Ovary (tissue), 7 donors: ENCODE measurements at regions not wholly inside any gene's neighbourhood (a gene's known extent, or its start where the extent isn't known, plus 50 kb on each side); places are given as distances from the start of the nearest gene placed in this dataset.

Experiments used
- DNase-seq, 5 donors: peaks; one replicate each; pipeline ENCODE4 v3.0.0-alpha.2; 2019 to 2020
- H3K27ac ChIP-seq, 2 donors: fragments of 200-600 bp; one replicate each; pipeline versions ENCODE4 v1.5.1 to v1.8.0; 2019 to 2022
- H3K27me3 ChIP-seq: fragments of 200-600 bp; one replicate; pipeline ENCODE4 v1.8.0; 2022
- H3K36me3 ChIP-seq: fragments of 200-600 bp; sonication (generic); one replicate; pipeline ENCODE4 v1.5.1; 2019
- H3K4me1 ChIP-seq: one replicate; pipeline ENCODE4 v1.8.1; 2013; ENCODE audit warnings: mild to moderate bottlenecking, moderate library complexity; ENCODE audit not compliant: insufficient read depth
- H3K4me3 ChIP-seq: fragments of 200-600 bp; sonication (generic); one replicate; pipeline ENCODE4 v1.5.1; 2017
- H3K9me3 ChIP-seq, 2 donors: fragments of 200-600 bp in 1 of 2; sonication (generic) in 1 of 2; one replicate each; pipeline versions ENCODE4 v1.5.1 to v1.8.1; 2013 to 2019; ENCODE audit warnings: mild to moderate bottlenecking in 1 of 2, moderate library complexity in 1 of 2
- EP300 ChIP-seq: sonication (generic); formaldehyde crosslinking; IDR thresholded peaks from one replicate; pipeline ENCODE4 v1.6.1; 2017; ENCODE audit warnings: antibody characterized with exemption
- POLR2A ChIP-seq: fragments of 450-650 bp; IDR thresholded peaks from one replicate; pipeline ENCODE4 v1.6.1; 2017; ENCODE audit warnings: antibody characterized with exemption, mild to moderate bottlenecking, moderate library complexity
- WGBS, 3 donors: extraction: QIAGEN DNeasy Blood & Tissue Kit in 1 of 3; methylation state at CpG; one replicate each; pipeline versions ENCODE4 v1.1.5 to v1.1.7; 2013 to 2017; 5-methylcytosine and 5-hydroxymethylcytosine counted together
- intact Hi-C, 4 donors: fragments of 100-400 bp; cut with DNase I; formaldehyde crosslinking; loops; one replicate each; pipeline versions ENCODE4 v1.11.0 to v1.15.1; 2022 to 2023
- TF ChIP-seq, protein P1 (sequence below), 3 donors: fragments of 450-650 bp in 2 of 3; fragments of 200-600 bp in 1 of 3; IDR thresholded peaks; one replicate each; pipeline versions ENCODE4 v1.5.1 to v1.8.0; 2016 to 2022; ENCODE audit warnings: antibody characterized with exemption in 3 of 3, mild to moderate bottlenecking in 1 of 3
- donor health status: DM: no; HTN: no; CAD: no; lungs with moderate emphysema.
- donor health status: DM: no; HTN: no; CAD: no.
- donor health status: Bipolar disorder and iron deficiency.
- donor health status: DM: no; HTN: no; CAD: no.
- donor health status: DM: yes; HTN: yes; CAD: no.

DNA sequence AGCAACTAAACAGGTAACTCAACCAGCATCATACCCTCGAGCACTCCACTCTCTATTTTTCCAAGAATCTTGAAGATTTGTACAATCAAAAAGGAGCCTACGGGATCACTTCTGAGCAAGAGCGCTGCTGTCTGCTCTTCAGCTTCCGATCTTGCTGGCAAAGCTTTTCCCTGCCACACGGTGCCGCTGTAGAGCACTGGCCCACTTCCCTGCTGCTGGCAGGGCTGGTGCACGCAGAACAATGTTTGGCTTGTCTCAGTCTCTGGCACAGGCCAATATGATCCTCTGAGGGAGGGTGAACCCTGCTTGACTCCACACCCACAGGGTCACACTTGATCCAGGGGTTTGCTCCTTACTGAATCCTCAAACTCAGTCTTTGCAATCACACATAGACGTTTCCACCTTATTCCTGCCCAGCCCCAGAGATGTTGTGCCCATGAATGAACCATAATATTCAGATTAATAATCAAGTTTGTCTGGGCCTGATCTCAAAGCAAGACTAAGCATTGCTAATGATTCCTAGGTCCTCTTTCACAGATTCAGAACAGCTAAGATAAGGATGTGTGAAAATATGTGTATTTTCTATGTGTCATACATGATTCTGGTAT, 536.6 kb downstream of the SOX6 start:
- TF ChIP-seq, protein P1, sequence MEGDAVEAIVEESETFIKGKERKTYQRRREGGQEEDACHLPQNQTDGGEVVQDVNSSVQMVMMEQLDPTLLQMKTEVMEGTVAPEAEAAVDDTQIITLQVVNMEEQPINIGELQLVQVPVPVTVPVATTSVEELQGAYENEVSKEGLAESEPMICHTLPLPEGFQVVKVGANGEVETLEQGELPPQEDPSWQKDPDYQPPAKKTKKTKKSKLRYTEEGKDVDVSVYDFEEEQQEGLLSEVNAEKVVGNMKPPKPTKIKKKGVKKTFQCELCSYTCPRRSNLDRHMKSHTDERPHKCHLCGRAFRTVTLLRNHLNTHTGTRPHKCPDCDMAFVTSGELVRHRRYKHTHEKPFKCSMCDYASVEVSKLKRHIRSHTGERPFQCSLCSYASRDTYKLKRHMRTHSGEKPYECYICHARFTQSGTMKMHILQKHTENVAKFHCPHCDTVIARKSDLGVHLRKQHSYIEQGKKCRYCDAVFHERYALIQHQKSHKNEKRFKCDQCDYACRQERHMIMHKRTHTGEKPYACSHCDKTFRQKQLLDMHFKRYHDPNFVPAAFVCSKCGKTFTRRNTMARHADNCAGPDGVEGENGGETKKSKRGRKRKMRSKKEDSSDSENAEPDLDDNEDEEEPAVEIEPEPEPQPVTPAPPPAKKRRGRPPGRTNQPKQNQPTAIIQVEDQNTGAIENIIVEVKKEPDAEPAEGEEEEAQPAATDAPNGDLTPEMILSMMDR (IDR thresholded peaks at IDR 0.05), result peak in 1 of 3 donors; percentile 14
- TF ChIP-seq EP300, result no peak
- Histone ChIP-seq H3K27me3 (no peaks in the 10 kb centered on the region), H3K9me3 (no peaks in the 10 kb centered on the region), H3K27ac (no peak overlapping the region), H3K36me3 (no peaks in the 10 kb centered on the region), H3K4me1 (peaks cover 2% of the 10 kb centered on the region), H3K4me3 (no peak overlapping the region)
- DNase-seq, result peak; percentile 13 to 68 (median 33)
- 37 to 40% (median 39%) methylated on average over 8 of the region's 8 CpGs for WGBS, 3 donors
- intact Hi-C loops, result no loop called here

DNA sequence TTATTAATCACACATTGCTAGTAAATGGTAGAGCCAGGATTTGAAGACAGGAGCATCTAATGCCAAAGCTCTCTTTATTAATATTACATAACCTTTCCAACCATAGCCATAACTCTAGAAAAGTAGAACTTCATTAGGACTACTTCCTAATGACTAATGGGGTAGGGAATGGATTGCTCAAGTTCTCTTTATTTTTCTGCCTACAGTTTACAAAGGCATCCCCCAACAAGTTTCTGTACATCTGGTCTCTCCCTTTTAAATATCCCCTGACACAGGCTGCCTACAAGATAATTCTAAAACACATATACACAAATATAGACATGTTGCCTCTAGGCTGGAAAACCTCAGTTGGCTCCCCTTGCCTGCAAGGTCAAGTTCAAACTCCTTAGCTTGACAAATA, 534.9 kb downstream of the SOX6 start:
- intact Hi-C loops, result no loop called here
- Histone ChIP-seq H3K9me3 (no peaks in the 10 kb centered on the region), H3K27me3 (no peaks in the 10 kb centered on the region), H3K27ac (no peak overlapping the region), H3K4me1 (no peaks in the 10 kb centered on the region), H3K4me3 (no peak overlapping the region), H3K36me3 (no peaks in the 10 kb centered on the region)
- no peak for TF ChIP-seq POLR2A
- TF ChIP-seq, protein P1 (IDR thresholded peaks at IDR 0.05), result no peak
- no peak for DNase-seq

DNA sequence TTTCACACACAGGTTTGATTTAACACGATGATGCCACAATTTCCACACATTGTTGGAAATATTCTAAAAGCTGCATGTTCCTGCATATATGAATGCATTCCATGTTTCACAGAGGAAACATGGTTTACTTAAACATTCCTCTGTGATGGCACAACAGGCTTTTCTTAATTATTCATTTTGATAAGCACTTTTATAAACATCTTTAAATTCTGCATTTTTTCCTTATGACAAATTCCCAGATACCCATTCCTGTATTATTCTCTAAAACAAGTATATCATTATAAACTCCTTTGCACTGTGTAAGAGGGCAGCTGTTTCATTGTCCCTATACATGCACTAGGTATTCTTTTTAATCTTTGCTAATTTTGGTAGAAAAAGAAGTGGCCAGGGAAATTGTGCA, 532.3 kb downstream of the SOX6 start:
- Histone ChIP-seq H3K36me3 (no peaks in the 10 kb centered on the region), H3K9me3 (no peaks in the 10 kb centered on the region), H3K27me3 (no peaks in the 10 kb centered on the region), H3K4me1 (no peaks in the 10 kb centered on the region), H3K27ac (no peak overlapping the region), H3K4me3 (no peak overlapping the region)
- intact Hi-C loops, result no loop called here
- TF ChIP-seq EP300 (no peak), POLR2A (no peak)
- TF ChIP-seq, protein P1 (IDR thresholded peaks at IDR 0.05), result no peak
- no peak for DNase-seq
- 68 to 87% (median 73%) methylated on average over 1 of the region's 1 CpG for WGBS, 3 donors

DNA sequence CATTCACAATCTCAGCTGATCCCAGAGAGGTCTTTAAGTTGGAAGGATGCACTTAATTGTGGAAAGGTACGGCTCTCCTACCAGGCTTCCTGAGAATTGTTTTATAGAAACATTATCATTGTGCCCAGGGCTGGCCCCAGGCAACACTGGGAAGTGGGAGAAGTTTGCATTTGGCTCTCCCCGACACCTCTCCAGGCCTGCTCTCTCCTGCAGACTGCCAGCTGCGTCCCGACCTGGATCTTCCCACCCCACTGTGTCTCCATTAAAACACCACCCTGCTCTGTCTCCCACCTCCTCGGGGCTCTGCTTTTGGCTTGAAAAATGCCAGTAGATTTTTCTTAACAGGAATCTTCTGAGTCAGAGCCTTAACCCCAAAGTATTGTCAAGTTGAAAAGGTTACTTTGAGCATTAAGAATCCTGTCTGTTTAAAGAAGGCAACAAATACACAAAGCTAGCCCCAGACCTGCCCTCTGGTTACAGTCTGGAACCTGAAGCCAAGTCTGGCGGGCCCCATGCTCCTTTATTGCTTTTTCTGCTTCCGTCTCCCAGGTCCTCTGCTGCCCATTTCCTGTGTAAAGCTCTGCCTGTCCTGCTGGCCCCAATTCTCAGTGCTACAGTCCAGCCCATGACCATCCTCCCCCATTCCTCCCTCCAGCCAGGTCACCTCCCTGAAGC, 530.2 kb downstream of the SOX6 start:
- Histone ChIP-seq H3K27me3 (no peaks in the 10 kb centered on the region), H3K9me3 (no peaks in the 10 kb centered on the region), H3K4me3 (no peak overlapping the region), H3K27ac (no peak overlapping the region), H3K4me1 (no peaks in the 10 kb centered on the region), H3K36me3 (no peaks in the 10 kb centered on the region)
- no peak for DNase-seq
- 66 to 71% (median 70%) methylated on average over 7 of the region's 7 CpGs for WGBS, 3 donors
- TF ChIP-seq POLR2A (no peak), EP300 (no peak)
- TF ChIP-seq, protein P1 (IDR thresholded peaks at IDR 0.05), result no peak
- intact Hi-C loops, result no loop called here
